ENCODE measurements at regions not wholly inside any gene's neighbourhood (a gene's known extent, or its start where the extent isn't known, plus 50 kb on each side); places are given as distances from the start of the nearest gene placed in this dataset.
"Not testable (repeated sequence)": the region's sequence is repeated elsewhere in the genome, so short reads cannot be mapped to it uniquely, and the experiment has no call there.

- intact Hi-C loops (cut with DNase I); DNase-seq; H3K4me1 ChIP-seq (ENCODE audit: control insufficient read depth in 1 of 2, insufficient read depth in 2 of 2, low read length in 2 of 2); H3K36me3 ChIP-seq (ENCODE audit: control insufficient read depth in 1 of 2, insufficient read depth in 2 of 2, low read length in 1 of 2); H3K27me3 ChIP-seq (ENCODE audit: control insufficient read depth in 1 of 2, insufficient read depth in 2 of 2, low read length in 1 of 2); H3K9me3 ChIP-seq (ENCODE audit: control insufficient read depth, low read length); H3K27ac ChIP-seq (ENCODE audit: low read depth in 1 of 2, low read length in 2 of 2); ATAC-seq (ENCODE audit: low FRiP score); H3K4me3 ChIP-seq (ENCODE audit: low read length in 2 of 2): not testable (repeated sequence)
- WGBS, 2 donors, result no CpG with 5 or more reads among the region's 2 CpGs
These were observed 75.1 kb upstream of the ADORA2B start for GRCh38 chr17:15869868-15870267.

DNA sequence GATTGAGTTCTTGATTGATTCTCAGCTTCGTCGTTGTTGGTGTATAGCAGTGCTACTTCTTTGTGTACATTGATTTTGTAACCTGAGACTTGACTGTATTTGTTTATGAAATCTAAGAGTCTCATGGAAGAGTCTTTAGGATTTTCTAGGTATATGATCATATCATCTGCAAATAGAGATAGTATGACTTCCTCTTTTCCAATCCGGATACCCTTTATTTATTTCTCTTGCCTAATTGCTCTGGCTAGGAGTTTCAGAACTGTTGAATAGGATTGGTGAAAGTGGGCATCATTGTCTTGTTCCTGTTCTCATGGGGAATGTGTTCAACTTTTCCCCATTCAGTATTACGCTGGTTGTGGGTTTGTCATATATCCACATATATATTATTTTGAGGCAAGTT lies 72.3 kb upstream of the ADORA2B start:
- H3K27me3 ChIP-seq (ENCODE audit: control insufficient read depth in 1 of 2, insufficient read depth in 2 of 2, low read length in 1 of 2); H3K4me1 ChIP-seq (ENCODE audit: control insufficient read depth in 1 of 2, insufficient read depth in 2 of 2, low read length in 2 of 2); H3K4me3 ChIP-seq (ENCODE audit: low read length in 2 of 2); intact Hi-C loops (cut with DNase I); H3K27ac ChIP-seq (ENCODE audit: low read depth in 1 of 2, low read length in 2 of 2); H3K9me3 ChIP-seq (ENCODE audit: control insufficient read depth, low read length); H3K36me3 ChIP-seq (ENCODE audit: control insufficient read depth in 1 of 2, insufficient read depth in 2 of 2, low read length in 1 of 2); ATAC-seq (ENCODE audit: low FRiP score); DNase-seq: not testable (repeated sequence)
- WGBS, 2 donors, result 74% methylated on average over 4 of the region's 4 CpGs

- H3K27ac ChIP-seq (ENCODE audit: low read depth in 1 of 2, low read length in 2 of 2); ATAC-seq (ENCODE audit: low FRiP score); H3K9me3 ChIP-seq (ENCODE audit: control insufficient read depth, low read length); DNase-seq; H3K27me3 ChIP-seq (ENCODE audit: control insufficient read depth in 1 of 2, insufficient read depth in 2 of 2, low read length in 1 of 2); intact Hi-C loops (cut with DNase I); H3K36me3 ChIP-seq (ENCODE audit: control insufficient read depth in 1 of 2, insufficient read depth in 2 of 2, low read length in 1 of 2); H3K4me3 ChIP-seq (ENCODE audit: low read length in 2 of 2); H3K4me1 ChIP-seq (ENCODE audit: control insufficient read depth in 1 of 2, insufficient read depth in 2 of 2, low read length in 2 of 2): not testable (repeated sequence)
- whole genome bisulfite sequencing, 2 donors, result 70 to 79% methylated on average over 7 of the region's 7 CpGs
These were observed 66.9 kb upstream of the ADORA2B start for GRCh38 chr17:15877882-15878500.

DNA sequence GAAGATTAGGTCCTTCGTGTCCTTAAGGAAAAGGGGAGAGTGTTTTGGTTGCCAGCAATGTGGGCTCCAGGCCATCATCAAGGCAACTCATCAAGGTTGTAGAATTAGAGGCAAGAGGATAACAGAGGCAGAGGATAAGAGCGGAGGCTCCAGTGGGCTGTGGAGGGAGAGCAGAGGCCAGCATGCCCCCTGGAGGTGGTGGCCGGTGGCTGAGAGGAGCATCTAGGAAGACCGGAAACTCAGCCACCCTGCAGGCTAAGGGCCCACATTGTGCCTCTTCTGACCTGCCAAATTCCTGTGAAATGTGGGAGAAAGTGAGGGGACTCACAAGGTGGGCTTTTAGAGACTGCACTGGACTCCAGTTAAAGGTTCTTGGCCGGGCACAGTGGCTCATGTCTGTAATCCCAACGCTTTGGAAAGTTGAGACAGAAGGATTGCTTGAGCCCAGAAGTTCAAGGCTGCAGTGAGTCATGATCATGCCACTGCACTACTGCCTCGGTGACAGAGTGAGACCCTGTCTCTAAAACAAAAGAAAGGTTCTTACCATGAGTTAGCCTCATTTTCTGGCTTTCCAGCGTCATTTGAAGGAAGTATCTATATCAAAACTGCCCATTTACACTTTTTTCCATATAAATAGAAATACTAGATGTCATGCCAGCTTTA lies 62.7 kb upstream of the ADORA2B start:
- Histone ChIP-seq H3K9me3 (ENCODE audit: control insufficient read depth, low read length) (no peaks in the 10 kb centered on the region), H3K4me3 (ENCODE audit: low read length in 2 of 2) (no peak overlapping the region), H3K27me3 (ENCODE audit: control insufficient read depth in 1 of 2, insufficient read depth in 2 of 2, low read length in 1 of 2) (no peaks in the 10 kb centered on the region), H3K36me3 (ENCODE audit: control insufficient read depth in 1 of 2, insufficient read depth in 2 of 2, low read length in 1 of 2) (no peaks in the 10 kb centered on the region), H3K4me1 (ENCODE audit: control insufficient read depth in 1 of 2, insufficient read depth in 2 of 2, low read length in 2 of 2) (no peaks in the 10 kb centered on the region), H3K27ac (ENCODE audit: low read depth in 1 of 2, low read length in 2 of 2) (no peak overlapping the region)
- DNase-seq, result no peak
- WGBS, 2 donors, result 77 to 80% methylated on average over 8 of the region's 8 CpGs
- ATAC-seq (ENCODE audit: low FRiP score), result no peak
- intact Hi-C loops (cut with DNase I), result no loop called here

GRCh38 chr17:15882777-15883176 lies 62.2 kb upstream of the ADORA2B start:
- Histone ChIP-seq H3K27ac (ENCODE audit: low read depth in 1 of 2, low read length in 2 of 2) (no peak overlapping the region), H3K4me1 (ENCODE audit: control insufficient read depth in 1 of 2, insufficient read depth in 2 of 2, low read length in 2 of 2) (no peaks in the 10 kb centered on the region), H3K4me3 (ENCODE audit: low read length in 2 of 2) (no peak overlapping the region), H3K9me3 (ENCODE audit: control insufficient read depth, low read length) (no peaks in the 10 kb centered on the region), H3K36me3 (ENCODE audit: control insufficient read depth in 1 of 2, insufficient read depth in 2 of 2, low read length in 1 of 2) (no peaks in the 10 kb centered on the region), H3K27me3 (ENCODE audit: control insufficient read depth in 1 of 2, insufficient read depth in 2 of 2, low read length in 1 of 2) (no peaks in the 10 kb centered on the region)
- ATAC-seq (ENCODE audit: low FRiP score) (no peak), DNase-seq (no peak)
- intact Hi-C loops (cut with DNase I), result no loop called here
- 15 to 22% methylated on average over 4 of the region's 4 CpGs for WGBS, 2 donors

DNA sequence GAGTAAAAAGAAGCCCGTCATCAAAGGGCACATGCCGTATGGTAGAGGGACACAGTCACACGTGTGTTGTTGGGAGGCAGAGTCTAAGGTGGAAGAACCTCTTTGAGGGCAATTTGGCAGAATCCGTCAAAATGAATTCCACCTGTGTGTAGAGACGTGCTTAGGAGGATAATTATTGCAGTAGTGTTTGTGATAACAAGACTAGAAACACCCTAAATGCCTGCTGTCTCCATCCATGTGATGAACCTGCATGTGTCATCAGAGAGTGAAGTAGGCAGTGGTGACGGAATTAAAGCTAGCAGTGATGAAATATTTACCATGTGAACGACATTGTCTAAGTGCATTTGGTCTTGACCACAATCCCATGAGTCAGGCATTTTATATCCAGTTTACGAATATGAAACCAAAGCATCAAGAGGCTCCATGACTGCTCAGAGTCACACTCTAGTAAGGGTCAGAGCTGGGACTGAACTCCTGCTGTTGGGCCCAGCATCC lies 61.3 kb upstream of the ADORA2B start:
- H3K27ac ChIP-seq (ENCODE audit: low read depth in 1 of 2, low read length in 2 of 2), result no peak overlapping the region
- H3K36me3 ChIP-seq (ENCODE audit: control insufficient read depth in 1 of 2, insufficient read depth in 2 of 2, low read length in 1 of 2), result no peaks in the 10 kb centered on the region
- intact Hi-C loops (cut with DNase I), result no loop called here
- H3K9me3 ChIP-seq (ENCODE audit: control insufficient read depth, low read length), result no peaks in the 10 kb centered on the region
- 90 to 91% methylated on average over 8 of the region's 8 CpGs for WGBS, 2 donors
- no peaks in the 10 kb centered on the region for H3K27me3 ChIP-seq (ENCODE audit: control insufficient read depth in 1 of 2, insufficient read depth in 2 of 2, low read length in 1 of 2)
- DNase-seq (no peak), ATAC-seq (ENCODE audit: low FRiP score) (no peak)
- H3K4me1 ChIP-seq (ENCODE audit: control insufficient read depth in 1 of 2, insufficient read depth in 2 of 2, low read length in 2 of 2), result no peaks in the 10 kb centered on the region
- H3K4me3 ChIP-seq (ENCODE audit: low read length in 2 of 2), result no peak overlapping the region

DNA sequence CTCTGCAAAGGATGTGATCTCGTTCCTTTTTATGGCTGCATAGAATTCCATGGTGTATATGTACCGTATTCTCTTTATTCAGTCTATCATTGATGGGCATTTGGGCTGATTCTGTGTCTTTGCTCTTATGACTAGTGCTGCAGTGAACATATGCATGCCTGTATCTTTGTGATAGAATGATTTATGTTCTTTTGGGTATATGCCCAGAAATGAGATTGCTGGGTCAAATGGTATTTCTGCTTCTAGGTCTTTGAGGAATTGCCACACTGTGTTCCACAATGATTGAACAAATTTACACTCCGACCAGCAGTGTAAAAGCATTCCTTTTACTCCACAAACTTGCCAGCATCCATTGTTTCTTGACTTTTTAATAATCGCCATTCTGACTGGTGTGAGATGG lies 60.2 kb upstream of the ADORA2B start:
- H3K36me3 ChIP-seq (ENCODE audit: control insufficient read depth in 1 of 2, insufficient read depth in 2 of 2, low read length in 1 of 2), result no peaks in the 10 kb centered on the region
- no peaks in the 10 kb centered on the region for H3K9me3 ChIP-seq (ENCODE audit: control insufficient read depth, low read length)
- DNase-seq, result no peak
- WGBS, 2 donors, result 55 to 69% methylated on average over 4 of the region's 4 CpGs
- H3K27me3 ChIP-seq (ENCODE audit: control insufficient read depth in 1 of 2, insufficient read depth in 2 of 2, low read length in 1 of 2), result no peaks in the 10 kb centered on the region
- no peak for ATAC-seq (ENCODE audit: low FRiP score)
- no peak overlapping the region for H3K27ac ChIP-seq (ENCODE audit: low read depth in 1 of 2, low read length in 2 of 2)
- H3K4me3 ChIP-seq (ENCODE audit: low read length in 2 of 2), result no peak overlapping the region
- intact Hi-C loops (cut with DNase I), result no loop called here
- H3K4me1 ChIP-seq (ENCODE audit: control insufficient read depth in 1 of 2, insufficient read depth in 2 of 2, low read length in 2 of 2), result no peaks in the 10 kb centered on the region

GRCh38 chr17:15885770-15886169 lies 59.2 kb upstream of the ADORA2B start:
- DNase-seq, result no peak
- ATAC-seq (ENCODE audit: low FRiP score), result no peak
- no peaks in the 10 kb centered on the region for H3K9me3 ChIP-seq (ENCODE audit: control insufficient read depth, low read length)
- H3K27ac ChIP-seq (ENCODE audit: low read depth in 1 of 2, low read length in 2 of 2), result no peak overlapping the region
- WGBS, 2 donors, result 95% methylated on average over 2 of the region's 2 CpGs
- no peaks in the 10 kb centered on the region for H3K36me3 ChIP-seq (ENCODE audit: control insufficient read depth in 1 of 2, insufficient read depth in 2 of 2, low read length in 1 of 2)
- no peaks in the 10 kb centered on the region for H3K4me1 ChIP-seq (ENCODE audit: control insufficient read depth in 1 of 2, insufficient read depth in 2 of 2, low read length in 2 of 2)
- intact Hi-C loops (cut with DNase I), result no loop called here
- H3K27me3 ChIP-seq (ENCODE audit: control insufficient read depth in 1 of 2, insufficient read depth in 2 of 2, low read length in 1 of 2), result no peaks in the 10 kb centered on the region
- no peak overlapping the region for H3K4me3 ChIP-seq (ENCODE audit: low read length in 2 of 2)

DNA sequence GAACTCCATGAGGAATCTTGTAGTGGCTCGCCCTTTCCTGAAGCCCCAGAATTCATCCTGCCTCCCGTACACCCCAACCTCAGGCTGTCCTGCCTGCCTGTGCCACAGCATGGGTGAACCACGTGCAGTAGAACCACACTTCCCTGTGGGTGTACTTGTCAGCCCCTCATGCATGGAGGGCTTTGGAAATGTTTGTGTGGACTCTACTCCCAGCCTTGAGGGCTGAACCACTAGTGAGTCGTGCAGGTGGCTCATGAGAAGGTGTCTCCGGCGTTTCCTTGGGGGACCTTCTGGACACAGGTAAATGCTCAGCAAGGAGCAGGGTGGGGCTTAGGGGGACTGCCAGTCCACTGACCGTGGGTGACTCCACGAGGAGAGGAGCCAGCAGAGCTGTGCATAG lies 58.7 kb upstream of the ADORA2B start:
- Histone ChIP-seq H3K27ac (ENCODE audit: low read depth in 1 of 2, low read length in 2 of 2) (no peak overlapping the region), H3K27me3 (ENCODE audit: control insufficient read depth in 1 of 2, insufficient read depth in 2 of 2, low read length in 1 of 2) (no peaks in the 10 kb centered on the region), H3K36me3 (ENCODE audit: control insufficient read depth in 1 of 2, insufficient read depth in 2 of 2, low read length in 1 of 2) (no peaks in the 10 kb centered on the region), H3K4me3 (ENCODE audit: low read length in 2 of 2) (no peak overlapping the region), H3K4me1 (ENCODE audit: control insufficient read depth in 1 of 2, insufficient read depth in 2 of 2, low read length in 2 of 2) (no peaks in the 10 kb centered on the region), H3K9me3 (ENCODE audit: control insufficient read depth, low read length) (no peaks in the 10 kb centered on the region)
- intact Hi-C loops (cut with DNase I), result no loop called here
- no peak for DNase-seq
- ATAC-seq (ENCODE audit: low FRiP score), result no peak
- WGBS, 2 donors, result 85% methylated on average over 8 of the region's 8 CpGs; no CpG with 5 or more reads in 1 of the 2 donors

All from aorta (tissue), 5 donors.